HG02852 (cell line): ENCODE measurements at regions not wholly inside any gene's neighbourhood (a gene's known extent, or its start where the extent isn't known, plus 50 kb on each side); places are given as distances from the start of the nearest gene placed in this dataset.

Source experiments
- ATAC-seq: cut with Tn5 transposase; IDR thresholded peaks from one replicate; pipeline ENCODE4 v1.9.1; 2021; ENCODE audit warnings: mild to moderate bottlenecking, moderate library complexity; ENCODE audit not compliant: unreplicated experiment

DNA sequence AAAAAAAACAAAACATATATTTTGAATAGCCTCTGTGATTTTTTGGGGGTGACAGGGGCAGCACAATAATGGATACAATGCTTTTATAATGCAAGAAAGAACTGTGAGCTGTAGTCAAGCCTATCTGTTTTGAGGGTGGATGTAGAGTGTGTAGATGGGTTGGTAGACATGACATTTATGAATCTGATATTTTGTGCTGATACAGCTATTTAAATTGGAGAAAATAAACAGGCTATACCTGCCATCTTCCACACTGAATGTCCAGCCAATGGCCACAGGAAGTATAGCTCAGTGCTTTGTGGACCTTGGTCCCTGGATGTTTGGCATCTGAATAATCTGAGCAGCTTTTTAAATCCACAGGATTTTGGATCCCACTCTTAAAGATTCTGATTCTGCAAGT is 175.0 kb downstream of the NEDD1 start:
- no peak for ATAC-seq

DNA sequence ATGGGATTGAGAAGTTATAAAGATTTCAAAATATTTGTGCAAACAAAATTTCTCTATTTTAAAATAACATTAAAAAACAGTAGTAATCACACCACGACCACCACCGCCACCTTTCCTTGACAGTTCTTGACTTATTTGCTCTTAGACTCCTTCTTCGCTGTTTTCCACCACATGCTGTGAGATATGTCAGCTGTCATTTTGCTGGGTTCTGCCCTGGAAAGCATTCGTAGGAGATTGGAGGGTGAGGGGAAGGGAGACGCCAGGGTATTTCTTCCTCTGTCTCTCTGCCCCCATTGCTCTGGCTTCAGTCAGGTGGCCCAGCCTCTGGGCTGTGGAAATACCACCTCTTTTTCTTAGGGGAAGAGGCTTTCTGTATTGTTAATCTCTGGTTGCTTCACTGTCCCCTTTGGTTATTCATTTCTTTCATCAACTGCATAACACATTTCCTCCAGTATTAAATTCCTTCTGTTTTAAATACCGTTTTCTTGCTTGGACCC is 186.2 kb downstream of the NEDD1 start:
- ATAC-seq, result no peak

DNA sequence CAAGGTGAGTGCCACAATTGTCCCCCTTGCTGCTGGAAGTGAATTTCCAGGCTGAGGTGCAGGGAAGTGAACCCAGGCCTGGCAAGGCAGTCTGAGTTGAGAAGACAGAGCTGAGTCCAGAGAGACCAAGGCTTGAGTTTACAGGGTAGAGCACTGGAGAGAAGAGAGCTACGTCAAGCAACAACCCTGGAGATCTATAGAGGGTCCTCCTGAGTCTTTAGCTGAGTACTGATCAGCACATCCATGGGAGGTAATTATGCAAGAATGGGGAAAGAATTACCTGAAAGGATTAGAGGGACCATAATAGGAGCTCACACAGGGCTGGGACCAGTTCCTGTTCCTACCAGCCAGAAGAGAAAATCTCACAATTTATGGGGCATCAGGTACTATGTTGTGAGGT is 190.7 kb downstream of the NEDD1 start:
- ATAC-seq, result no peak

DNA sequence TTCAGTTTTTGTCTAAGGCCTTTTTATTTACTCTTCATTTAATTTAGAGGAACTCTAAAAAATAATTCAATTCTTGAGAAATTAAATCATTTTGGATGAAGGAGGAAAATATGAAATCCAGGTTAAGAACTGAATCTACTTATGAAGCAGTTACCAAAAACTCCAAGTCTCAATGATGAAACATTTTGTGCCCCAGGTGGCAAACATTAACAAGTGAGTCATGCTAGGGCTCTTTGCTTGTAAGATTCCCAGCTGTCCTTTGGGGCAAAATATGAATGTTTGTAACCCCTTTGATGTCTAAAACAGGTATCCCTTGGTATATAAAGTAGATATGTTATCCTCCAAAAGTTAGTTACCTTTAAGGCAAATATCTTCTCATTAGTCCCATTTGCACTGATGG is 202.4 kb downstream of the NEDD1 start:
- no peak for ATAC-seq

DNA sequence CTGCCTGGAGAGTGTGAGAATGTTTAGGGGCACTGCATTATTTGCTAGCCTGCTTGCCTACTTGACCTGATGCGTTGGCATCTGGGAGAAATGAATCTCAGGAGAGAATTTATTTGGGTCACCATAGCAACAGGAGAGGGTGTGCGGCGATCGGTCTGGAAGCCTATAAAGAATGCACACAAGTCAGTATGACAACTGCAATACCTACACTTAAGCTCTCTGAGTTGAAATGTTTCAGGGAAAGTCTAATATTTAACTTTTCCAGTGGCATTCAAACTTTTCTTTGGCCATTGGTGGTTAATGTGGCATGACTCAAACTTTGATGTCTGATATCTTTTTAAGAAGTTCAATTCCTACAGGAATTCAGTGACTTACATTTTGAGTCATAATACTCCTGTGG is 205.1 kb downstream of the NEDD1 start:
- no peak for ATAC-seq

DNA sequence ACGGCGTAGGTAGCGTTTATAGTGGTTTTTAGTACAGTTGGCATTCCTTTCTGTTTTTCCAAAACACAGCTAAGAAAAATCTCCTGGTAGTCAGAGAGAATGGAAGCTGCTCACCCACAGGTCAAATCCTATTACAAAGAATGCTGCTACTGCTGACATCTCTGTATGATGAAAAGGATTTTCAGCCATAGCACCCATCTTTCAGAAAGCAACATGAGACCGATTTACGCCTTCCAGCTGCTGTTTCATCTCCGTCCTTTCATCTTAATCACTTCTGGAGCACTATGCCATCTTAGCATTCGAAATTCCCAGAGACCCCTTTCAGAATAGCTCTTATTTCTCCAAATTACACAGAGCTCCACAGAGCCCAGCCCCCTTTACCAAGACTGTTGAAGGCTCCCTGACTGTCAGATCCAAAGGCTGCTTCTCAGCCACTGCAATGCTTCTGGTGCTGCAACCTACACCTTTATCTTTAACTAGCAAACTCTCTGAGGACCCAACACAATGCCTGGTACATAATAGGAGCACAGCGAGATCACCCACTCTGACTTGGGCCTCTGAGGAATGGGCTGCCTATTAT is 211.8 kb downstream of the NEDD1 start:
- no peak for ATAC-seq

DNA sequence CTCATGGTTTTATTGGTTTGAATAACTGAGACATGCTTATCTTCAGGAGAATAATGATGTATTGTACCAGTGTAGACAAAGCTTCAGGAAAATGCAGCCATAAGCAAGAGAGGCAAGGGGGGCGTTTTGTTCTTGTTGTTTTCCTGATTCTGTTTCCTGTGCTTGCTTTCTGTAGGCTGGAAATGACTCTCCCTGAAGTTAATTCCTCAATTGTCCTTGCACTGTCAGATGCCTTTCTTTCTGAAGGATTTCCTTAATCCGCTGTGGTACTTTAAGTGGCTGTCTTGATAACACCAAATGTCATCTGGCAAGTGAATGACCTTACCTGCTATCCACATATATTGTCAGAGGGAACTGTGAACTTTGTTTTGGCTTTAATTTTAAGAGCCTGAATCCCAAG is 220.0 kb downstream of the NEDD1 start:
- ATAC-seq, result no peak

DNA sequence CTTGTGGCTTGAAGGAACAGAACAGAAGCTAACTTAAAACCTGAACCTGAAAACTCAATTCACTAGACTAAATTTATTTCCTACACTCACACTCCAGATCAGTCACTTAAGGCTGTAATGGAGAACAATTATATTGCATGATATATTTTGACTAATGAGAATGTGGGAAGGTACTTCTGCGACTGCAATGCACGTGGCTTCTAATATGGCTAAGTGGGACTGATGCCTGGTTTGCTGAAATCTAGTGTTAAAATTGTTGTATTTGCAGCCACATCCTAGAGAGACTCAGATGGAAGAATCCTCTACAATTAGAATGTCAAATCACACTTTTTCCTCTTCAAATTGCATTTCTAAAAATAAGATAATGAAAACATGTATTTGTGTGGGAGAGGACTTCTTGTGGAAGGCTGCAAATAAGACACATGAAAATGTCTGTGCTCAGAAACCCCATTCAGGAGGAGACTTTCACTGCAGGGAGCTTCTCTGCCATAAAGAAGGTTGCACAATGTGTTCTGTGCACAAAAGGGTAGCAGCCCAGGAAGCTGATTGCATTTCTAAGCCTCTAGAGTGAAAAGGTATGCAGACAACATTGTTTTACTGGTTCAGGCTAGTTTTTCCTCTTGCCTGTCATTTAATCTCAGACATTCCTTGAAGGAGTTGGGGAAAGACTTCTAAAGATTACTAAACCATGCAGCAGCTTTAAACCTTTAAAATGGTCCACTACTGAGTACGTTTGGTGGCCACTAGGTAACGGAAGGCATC is 224.3 kb downstream of the NEDD1 start:
- no peak for ATAC-seq

DNA sequence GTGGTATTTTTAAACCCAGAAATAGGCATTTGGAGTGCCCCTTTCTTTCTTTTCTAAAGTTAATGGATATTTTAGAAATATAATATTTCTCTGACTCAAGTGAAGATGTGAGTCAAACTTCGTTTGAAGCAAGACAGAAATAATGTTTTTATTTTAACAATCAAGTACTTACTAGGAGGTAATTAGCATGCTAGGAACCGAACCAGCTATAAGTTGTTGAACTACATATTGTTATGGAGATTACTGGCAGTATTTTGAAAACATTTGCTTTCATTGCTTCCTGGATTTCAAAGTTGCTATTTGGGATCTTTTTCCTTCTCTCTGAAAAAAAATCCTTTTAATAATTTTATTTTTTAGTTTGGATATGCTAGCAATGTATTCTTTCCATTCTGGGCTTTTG is 225.2 kb downstream of the NEDD1 start:
- no peak for ATAC-seq

DNA sequence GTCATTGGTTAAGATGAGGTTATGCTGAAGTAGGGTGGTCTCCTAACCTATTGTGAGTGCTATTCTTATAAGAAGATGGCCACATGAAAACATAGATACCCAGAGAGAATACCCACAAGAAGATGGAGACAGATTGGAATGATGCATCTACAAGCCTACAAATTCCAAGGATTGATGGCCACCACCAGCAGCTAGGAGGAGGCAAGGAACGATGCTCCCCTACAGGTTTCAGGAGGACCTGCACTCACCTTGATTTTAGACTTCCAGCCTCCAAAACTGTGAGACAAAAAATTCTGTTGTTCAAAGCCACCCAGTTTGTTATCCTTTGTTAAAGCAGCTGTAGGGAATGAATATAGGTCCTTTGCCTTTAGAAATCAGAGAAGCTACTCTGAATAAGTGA is 227.4 kb downstream of the NEDD1 start:
- ATAC-seq, result no peak

DNA sequence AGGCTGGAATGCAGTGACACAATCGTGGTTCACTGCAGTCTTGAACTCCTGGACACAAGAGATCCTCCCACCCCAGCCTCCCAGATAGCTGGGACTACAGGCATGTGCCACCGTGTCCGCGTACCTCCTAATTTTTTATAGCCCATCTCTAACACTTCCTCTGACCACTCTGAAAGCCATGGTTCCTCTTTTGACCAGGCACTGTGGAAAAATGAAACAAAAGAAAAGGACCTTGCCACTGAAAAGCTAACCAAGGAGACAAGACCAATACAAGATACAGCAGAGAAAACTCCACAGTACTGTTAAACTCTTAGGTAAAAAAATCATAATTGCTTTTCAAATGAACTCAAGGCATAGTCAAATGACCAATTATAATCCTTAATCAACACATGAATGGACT is 233.3 kb downstream of the NEDD1 start:
- ATAC-seq, result no peak

DNA sequence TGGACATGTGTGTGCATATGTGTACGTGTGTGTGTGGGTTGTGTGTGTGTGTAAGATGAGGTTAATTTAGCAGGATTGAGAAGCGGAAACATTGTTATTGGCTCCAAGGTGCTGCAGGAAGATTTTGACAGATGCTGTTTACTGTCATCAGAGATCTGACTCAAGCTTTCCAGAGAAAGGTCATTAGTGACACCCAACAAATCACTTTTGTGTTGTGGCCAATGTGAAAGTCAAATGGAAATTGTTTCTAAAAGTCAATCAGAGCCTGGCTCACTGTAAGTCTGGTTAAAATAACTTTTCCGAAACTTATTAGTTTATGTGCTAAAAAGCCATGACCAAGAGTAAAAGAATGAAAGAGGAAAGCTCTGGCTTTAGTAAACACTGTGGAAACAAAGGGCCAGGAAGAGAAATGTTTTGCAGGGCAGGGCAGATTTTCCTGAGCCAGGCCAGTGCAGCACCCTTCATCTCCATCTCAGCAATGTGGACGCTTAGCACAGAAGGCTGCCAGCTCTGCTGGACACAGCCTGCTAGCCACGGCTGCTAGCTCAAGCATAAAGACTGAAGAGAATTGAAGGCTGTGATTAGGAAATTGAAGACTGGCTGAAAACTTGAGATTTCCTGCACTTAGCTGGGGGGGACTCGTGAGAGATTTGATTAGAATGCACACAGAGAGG is 235.8 kb downstream of the NEDD1 start:
- ATAC-seq, result no peak

DNA sequence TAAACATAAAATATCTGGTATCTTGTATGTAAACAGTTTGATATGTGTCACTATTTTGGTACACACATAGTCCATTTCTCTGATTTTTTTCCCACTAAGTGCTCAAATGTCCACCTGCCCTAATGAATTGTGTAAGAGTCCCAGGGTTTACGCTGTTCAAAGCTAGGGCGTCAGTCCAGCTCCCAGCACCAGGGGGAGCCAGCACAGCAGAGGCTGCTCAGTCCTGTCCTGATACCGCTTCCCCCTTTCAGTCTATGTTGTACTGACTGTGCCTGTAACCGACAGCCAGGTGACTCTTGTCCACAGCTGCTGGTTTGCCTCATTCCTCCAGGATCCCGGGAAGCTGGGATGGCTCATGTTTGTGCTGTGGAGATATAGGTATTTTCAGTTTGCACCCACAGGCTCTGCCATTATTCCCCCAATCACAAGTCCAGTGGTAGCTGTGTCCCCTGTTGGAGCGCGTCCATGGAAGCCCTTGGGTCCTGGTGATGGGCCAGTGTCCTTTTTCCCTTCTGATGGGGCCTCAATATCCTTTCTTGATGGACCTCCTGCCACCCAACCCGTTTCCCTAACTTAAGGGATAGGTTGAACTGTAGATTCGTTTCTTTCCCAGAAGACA is 242.0 kb downstream of the NEDD1 start:
- peak; percentile 100 for ATAC-seq

DNA sequence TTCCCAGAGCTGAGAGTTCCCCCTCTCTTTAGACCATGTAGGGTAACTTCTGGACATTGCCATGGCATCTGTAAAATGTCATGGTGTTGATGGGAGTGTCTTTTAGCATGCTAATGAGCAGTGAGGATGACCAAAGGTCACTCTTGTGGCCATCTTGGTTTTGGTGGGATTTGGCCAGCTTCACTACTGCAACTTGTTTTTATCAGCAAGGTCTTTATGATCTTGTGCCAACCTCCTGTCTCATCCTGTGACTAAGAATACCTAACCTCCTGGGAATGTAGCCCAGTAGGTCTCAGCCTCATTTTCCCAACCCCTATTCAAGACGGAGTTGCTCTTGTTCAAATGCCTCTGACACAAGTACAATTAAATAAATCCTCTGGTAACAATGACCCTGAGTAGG is 244.4 kb downstream of the NEDD1 start:
- ATAC-seq, result no peak

DNA sequence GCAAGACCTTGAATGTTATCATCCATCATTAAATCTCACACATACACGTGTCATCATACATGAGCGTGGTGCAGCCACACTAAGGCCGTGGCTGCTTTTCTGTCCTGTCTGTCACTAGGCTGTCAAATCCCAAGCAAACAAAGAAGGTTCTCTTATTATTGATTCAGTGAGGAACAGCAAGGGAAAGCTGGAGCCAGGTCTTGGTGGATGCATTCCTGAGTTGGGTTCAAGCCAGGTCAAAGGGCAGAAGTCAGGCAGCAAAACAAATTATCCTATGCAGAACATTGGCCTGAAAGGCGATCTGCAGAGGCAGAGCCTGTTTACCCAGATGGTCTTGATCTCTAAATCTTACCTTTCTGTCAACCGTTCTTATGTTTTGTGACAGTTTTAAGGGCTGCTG is 252.3 kb downstream of the NEDD1 start:
- no peak for ATAC-seq

DNA sequence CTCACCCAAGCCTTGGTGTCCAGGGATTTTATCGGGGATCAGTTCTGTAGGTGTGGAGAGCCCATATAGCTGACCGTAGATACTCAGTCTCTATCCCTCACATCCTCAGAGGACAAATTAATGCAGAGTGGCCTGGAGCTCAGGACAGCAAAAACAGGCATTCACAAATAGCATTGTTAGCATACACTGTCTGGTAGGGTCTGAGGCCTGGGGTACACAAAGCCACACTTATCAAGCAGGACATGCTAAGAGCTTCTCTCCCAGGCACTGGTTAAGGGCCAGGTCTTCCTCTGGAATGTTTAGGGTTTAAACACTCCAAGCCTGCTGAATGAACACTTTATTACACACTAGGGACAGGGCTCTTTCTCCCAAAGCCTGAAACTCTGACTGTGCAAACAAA is 253.2 kb downstream of the NEDD1 start:
- no peak for ATAC-seq

DNA sequence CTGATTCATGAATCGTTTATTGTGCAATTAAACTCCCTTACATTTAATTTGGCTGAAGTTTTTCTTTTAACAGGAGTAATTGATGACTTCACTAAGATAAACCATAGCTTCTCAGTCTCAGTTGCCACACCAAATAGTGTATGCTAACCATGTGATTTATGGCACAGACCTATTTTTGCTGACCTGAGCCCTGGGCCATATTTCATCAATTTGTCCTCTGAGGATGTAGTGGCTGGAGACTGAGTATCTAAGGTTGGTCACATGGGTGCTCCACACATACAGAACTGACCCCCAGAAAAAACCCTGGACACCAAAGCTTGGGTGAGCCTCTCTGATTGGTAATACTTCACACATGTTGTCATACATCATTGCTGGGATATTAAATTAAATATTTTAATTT is 255.1 kb downstream of the NEDD1 start:
- no peak for ATAC-seq

DNA sequence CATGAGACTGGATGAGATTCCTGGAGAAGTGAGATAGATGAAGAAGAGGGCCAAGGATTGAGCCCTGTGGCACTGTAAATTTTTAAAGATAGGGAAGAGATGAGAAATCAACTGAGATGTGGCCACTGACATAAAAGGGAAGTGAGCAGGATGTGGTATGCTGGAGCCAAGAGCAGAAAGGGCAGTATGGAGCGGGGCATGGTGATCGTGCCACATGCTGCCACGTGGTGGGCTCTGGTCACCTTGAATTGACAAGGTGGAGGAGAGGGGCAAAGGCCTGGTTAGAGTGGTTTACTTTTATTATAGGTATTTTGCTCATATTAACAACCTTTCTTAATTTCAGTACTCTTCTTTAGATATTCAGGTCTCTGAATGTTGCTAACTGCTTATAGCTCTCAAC is 257.9 kb downstream of the NEDD1 start:
- no peak for ATAC-seq

DNA sequence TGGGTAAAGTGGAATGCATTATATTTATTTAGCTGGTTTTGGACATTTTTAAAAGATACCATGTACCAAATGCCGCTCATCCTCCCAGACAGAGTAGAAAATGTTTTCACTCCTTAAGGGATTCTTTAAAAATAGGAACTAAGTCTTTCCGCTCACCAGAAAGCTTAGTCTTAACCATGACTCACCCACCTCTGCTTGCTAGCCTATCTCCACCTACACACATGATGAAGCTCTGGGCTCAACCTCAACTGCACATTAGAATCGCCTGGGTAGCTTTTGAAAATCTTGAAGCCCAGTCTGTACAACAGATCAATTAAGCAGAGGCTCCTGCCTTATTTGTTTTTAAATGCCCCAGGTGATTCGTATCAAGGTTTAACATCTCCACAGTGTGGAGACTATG is 260.5 kb downstream of the NEDD1 start:
- no peak for ATAC-seq

DNA sequence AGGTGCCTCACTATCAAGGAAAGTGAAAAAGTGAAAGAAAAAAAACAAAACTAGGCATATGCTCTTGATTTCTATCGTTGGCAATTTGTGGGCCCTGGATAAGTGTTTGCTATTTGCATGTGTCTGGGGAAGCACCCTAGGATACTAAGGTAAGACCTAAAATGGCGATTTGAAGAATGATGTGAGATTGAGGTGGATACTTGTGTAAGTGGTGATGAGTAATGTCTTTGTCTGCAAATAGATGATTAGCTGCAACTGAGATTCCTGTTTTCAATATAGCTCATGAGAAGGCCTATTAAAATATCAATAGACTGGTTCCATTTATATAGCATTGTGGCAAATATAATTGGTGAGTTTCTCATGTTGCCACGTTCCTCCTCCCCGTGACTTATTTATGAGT is 261.7 kb downstream of the NEDD1 start:
- ATAC-seq, result no peak

DNA sequence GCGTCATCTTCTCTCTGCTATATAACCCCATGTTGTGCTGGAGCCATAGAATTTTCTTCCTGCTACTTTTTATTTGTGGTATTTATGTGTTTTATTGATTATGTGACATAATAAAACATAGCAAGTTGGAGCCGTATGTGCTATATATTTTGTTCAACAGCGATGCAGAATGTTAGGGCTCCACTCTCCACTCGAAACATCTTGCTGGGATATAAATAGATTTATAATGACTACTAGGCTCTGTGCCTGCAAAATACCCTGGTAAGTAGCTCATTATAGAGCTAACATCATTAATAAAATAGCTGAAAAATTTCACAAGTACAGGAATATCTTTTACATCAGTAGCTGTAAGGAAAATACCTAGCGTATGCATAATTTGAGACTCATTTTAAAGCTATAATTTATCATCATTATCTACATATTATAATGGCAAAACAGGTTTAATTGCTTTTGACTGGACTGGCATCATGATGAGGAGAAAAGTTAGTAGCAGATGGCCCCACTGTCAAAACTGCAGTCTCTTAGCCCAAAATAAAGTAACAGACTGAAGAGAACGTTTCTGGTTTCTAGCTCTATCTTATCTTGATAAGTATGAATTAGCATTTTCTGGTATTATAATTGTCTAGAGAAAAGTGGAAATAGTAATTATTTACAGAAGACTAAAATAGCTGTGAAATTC is 263.0 kb downstream of the NEDD1 start:
- ATAC-seq, result no peak
